GM18520 (cell line): ENCODE measurements at regions not wholly inside any gene's neighbourhood (a gene's known extent, or its start where the extent isn't known, plus 50 kb on each side); places are given as distances from the start of the nearest gene placed in this dataset.

Experiments
- ATAC-seq: cut with Tn5 transposase; IDR thresholded peaks from one replicate; pipeline ENCODE4 v1.9.1; 2021; ENCODE audit not compliant: unreplicated experiment

GRCh38 chr6:45742591-45742990 lies 273.1 kb downstream of the CLIC5 start:
- no peak for ATAC-seq

GRCh38 chr6:45741437-45742171 lies 274.1 kb downstream of the CLIC5 start:
- no peak for ATAC-seq

- ATAC-seq: no peak
These were observed 276.6 kb downstream of the CLIC5 start for GRCh38 chr6:45739058-45739457.

- ATAC-seq: no peak
These were observed 277.6 kb downstream of the CLIC5 start for GRCh38 chr6:45738057-45738455.

- ATAC-seq: no peak
These were observed 278.2 kb downstream of the CLIC5 start for GRCh38 chr6:45737331-45738056.

GRCh38 chr6:45736134-45736533 lies 279.5 kb downstream of the CLIC5 start:
- ATAC-seq: no peak

- no peak for ATAC-seq
These were observed 282.9 kb downstream of the CLIC5 start for GRCh38 chr6:45732731-45733130.

GRCh38 chr6:45730232-45730631 lies 285.4 kb downstream of the CLIC5 start:
- ATAC-seq: no peak

- ATAC-seq: no peak
These were observed 287.0 kb downstream of the CLIC5 start for GRCh38 chr6:45728674-45729073.

- ATAC-seq: no peak
These were observed 287.7 kb downstream of the CLIC5 start for GRCh38 chr6:45727819-45728449.

GRCh38 chr6:45727228-45727627 lies 288.4 kb downstream of the CLIC5 start:
- no peak for ATAC-seq

GRCh38 chr6:45726444-45726843 lies 289.2 kb downstream of the CLIC5 start:
- ATAC-seq: no peak

GRCh38 chr6:45724511-45724910 lies 291.1 kb downstream of the CLIC5 start:
- no peak for ATAC-seq

- ATAC-seq: no peak
These were observed 291.6 kb downstream of the CLIC5 start for GRCh38 chr6:45724027-45724426.

- ATAC-seq: no peak
These were observed 292.8 kb downstream of the CLIC5 start for GRCh38 chr6:45722876-45723275.

GRCh38 chr6:45721665-45722064 lies 294.0 kb downstream of the CLIC5 start:
- no peak for ATAC-seq

- ATAC-seq: no peak
These were observed 296.8 kb downstream of the CLIC5 start for GRCh38 chr6:45718871-45719270.

- ATAC-seq: no peak
These were observed 297.5 kb downstream of the CLIC5 start for GRCh38 chr6:45718131-45718530.

- no peak for ATAC-seq
These were observed 297.9 kb downstream of the CLIC5 start for GRCh38 chr6:45717715-45718114.

GRCh38 chr6:45717027-45717426 lies 298.6 kb downstream of the CLIC5 start:
- ATAC-seq: no peak

GRCh38 chr6:45715508-45715803 lies 300.2 kb downstream of the CLIC5 start:
- ATAC-seq: no peak
